ENCODE measurements at regions not wholly inside any gene's neighbourhood (a gene's known extent, or its start where the extent isn't known, plus 50 kb on each side); places are given as distances from the start of the nearest gene placed in this dataset.
"Not testable (repeated sequence)": the region's sequence is repeated elsewhere in the genome, so short reads cannot be mapped to it uniquely, and the experiment has no call there.

DNA sequence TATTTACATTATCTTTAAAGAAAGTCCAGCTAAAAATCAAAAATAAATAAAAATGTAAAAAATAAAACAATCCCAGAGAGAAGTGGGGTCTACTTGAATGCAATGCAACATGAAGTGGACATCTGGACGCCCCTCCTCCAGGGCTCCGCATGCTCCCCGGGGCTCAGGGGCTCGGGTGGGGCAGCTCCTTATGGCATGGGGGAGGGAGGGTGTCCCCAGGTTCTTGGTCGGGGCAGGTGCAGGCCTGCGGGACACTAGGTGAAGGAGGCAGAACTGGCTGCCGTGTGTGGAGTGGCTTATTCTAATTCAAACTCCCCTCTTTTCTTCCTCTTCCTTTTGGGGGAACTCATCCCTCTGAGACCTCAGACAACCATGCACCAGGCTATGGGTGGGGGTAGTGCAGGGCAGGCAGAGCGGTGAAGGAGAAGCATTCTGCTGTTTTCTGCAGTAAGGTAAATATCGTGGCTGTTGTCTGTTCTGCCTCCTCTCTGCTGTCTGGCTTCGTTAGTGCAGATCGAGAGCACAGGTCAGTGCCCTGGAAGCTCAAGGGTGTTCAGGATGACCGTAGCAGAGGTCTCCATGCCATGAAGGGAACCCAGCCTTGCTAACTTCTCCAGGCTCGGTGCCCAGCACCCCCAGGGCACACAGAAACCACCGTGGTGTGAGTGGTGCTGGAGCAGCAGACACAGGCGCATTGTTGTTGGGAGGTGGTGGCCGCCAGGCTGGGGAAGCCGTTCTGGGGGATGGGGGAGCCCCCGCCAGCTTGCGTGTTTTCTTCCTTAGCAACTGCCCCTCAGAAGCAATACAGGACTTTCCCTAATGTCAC is 82.6 kb downstream of the TTLL2 start:
- DNase-seq: no peak

DNA sequence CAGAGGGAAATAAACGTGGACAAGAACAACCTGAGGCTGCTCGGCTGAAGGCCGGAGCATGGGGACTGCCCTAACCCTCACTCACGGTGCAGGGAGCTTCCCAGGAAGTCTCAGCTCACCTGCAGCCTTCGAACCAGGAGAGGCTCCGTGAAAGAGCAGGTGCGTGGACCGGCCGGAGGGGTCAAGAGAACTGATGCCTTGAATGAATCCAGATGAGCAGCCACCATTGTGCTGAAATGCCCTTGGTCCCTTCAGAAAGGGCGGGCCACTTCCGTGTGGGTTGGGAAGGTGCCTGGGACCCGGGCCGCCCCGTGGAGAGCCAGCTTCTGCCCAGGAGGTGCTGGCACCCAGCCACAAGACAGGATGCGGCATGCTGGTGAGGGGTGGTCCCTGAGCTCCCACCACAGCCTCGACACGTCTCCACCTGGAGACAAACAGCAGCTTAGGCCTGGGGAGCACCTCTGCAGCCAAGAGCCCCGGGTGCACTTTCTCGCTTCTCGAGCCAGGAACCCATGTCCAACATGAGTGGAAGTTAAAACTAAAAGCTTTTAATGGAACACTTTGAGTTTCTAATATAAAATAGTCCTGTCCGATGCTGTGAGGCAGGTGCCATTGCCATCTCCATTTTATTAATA is 83.5 kb downstream of the TTLL2 start:
- no peak for DNase-seq

DNA sequence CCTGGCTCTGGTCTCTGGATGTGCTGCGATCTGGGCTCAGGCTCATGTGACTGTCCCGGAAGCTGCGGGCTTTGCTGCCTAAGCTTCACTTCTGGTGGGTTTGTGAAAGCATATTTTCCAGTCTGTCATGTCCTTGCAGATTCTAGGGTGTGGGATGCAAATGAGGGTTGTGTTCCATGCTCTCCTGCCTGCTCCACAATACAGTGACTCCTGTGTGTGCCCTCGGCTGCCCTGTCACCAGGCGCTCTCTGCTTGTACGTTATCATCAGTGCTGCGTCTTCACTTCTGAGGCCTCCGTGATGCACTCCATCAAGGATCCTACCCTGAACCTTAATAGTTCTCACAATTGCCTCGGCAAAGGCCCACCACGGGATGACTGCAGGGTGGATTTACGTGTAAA is 84.2 kb downstream of the TTLL2 start:
- no peak for DNase-seq

DNA sequence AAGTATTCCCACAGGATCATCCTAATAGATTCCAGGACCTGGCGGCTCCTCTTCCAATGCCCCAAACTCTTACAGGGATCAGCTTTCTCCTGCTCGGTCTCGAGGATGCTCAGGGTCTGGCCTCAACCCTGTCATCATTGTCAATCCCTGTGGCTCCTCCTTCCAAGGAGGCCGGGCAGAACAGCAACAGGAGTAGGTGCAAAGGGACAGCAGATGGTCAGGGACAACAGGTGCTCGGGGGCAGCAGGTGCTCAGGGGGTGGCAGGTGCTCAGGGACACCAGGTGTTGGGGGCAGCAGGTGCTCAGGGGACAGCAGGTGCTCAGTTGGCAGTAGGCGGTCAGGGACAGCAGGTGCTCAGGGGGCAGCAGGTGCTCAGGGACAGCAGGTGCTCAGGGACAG is 84.8 kb downstream of the TTLL2 start:
- DNase-seq: no peak

DNA sequence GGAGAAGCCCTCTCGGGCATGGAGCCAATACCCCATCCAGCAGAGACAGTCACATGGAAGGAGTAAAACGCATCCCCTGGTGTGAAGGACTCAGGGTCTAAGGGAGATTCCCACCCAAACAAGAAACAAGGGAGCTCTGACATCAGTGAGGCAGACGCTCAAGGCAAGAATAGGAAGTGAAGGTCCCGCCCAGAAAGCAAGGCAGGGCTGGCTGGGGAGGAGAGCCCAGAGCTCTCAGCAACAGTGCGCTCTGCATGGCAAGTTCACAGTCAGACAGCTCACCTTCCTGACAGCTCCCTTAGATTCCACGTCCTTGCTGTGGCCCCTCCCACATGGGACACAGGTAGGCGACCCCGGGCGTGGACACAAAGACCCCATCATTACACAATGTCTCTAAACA is 85.6 kb downstream of the TTLL2 start:
- DNase-seq: no peak

DNA sequence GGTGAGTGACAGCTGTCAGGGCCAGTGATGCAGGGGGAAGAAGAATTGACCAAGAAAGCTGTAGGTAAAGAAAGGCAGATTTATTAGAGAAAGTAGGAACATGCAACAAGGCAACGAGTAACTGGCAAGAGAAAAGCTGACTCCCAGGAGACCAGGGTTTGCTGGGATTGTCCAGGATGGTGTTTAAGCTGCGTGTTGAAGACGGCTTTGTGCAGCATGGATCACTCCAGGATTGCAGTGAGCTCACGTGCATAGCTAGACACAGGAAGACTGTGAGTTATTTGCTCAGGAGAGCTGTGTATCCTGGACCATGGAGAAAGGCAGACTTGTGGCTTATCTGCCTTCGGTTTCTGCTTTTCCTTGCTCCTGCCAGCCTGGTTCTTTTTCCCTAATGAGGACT is 87.6 kb downstream of the TTLL2 start:
- no peak for DNase-seq

DNA sequence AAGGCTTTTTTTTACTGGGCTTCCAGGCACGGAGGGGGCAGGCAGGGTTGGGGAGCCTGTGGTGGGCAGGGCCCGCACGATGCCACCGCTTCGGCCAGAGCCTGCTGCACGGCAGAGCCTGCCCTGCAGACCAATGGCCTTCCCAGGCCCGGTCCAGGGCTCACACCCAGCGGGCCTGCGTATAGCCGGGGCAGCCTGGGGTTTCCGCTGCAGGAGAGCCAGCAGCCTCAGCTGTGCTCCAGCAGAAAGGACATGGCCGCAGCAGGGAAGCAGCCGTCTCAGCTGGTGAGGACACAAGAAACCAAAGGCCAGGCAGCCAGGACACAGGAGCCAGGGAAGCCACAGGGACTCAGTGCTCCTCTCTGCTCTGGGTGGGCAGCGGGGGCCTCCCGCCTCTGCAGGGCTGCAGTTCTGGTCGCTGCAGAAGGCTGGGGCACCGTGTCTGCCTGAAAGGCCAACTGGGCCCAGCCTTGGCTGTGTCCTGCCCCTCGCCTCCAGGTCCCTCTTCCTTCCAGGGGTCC is 90.6 kb downstream of the TTLL2 start:
- no peak for DNase-seq

DNA sequence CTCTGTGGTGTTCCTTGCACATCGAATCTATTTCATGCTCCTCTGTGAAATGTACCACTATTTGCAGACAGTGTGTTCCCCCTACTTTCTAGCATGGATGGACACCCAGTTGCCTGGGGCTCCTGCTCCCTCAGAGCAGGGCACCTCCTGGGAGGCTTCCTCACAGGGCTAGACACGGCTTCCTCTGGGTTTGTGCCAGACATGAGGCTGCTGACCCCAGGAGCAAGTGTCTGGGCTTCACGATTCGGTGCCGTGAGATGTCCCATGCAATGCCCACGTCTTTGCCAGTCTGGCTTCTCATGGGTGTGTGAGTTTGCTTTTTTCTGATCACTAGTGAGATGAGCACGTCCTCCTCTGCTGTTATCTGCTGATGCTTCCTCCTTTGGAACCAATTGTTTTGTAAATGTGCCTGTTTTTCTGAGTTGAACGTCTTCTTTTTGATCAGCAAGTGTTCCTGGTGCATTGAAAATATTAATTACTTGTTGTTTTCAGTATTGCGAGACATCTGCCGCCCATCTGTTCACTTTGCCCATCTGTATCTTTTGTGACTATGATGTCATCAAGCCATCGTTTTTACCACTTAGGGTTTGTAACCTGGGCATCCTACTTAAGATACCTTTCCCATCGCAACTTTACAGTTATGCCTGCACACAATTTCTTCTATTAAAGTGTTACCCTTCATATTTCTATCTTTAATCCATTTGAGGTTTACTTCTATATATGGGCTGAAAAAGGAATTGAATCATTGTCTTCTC is 92.0 kb downstream of the TTLL2 start:
- no peak for DNase-seq

DNA sequence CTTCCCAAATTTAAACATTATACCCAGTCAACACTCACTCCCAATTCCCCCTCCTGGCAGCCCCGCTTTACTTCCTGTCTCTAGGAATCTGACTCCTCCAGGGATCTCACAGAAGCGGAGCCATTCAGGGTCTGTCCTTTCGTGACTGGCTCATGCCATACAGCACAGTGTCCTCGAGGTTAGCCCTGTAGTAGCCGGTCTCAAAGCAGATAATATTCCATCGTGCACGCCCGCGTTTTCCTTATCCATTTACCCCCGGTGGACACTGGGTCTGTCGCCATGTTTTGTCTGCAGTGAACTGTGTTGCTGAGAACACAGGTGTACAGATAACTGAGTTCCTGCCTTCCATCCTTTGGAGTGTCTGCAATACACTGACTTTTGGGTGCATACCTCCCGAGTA is 95.3 kb downstream of the TTLL2 start:
- DNase-seq: no peak

DNA sequence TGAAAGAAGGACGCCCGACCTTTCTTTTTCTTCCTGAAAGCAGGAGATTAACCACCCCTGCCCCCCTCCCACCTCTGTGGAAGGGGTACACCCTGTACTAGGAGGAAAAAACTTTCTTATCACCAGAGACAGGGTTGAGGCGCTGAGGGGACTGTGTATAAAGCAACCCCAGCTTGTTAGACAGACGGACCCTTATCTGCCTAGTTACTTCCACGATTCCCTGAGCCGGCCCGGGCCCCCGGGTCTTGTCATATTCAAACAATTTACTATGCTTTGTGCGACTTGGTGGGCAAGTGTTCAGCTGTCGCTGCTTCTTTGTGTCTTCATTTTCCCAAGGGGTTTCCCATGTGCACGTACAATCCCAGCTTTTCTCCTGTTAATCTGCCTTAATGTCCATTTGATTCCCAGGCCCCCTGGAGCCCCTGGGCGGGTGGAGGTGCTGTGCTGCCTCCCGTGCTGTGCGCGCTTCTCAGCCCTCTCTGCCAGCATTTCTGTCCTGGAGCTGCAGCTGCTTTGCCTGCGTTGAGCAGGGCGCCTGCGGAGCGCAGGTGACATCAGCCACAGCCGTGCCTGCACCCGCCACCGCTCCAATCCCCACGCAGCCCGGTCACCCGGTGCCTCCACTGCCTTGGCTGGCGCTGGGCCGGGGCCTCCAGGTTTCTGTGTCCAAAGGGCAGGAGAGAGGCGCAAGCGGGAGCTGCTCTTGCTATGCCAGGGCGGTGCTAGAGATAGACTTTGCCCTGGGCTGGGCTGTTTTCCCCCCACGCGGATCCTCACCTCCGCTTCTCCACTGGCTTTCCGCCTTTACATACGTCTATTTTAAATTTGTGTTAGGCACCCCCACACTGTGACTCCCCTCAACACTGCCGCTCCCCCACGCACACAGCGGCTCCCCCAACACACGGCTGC is 96.2 kb downstream of the TTLL2 start:
- no peak for DNase-seq

DNA sequence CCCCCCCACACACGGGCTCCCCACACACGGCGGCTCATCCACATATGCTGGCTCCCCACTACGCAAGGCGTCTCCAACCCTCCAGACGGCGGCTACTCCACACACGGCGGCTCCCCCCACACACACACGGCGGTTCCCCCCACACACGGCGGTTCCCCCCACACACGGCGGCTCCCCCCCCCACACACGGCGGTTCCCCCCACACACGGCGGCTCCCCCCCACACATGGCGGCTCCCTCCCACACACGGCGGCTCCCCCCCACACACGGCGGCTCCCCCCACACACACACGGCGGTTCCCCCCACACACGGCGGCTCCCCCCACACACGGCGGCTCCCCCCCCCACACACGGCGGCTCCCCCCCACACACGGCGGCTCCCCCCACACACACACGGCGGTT is 97.1 kb downstream of the TTLL2 start:
- not testable (repeated sequence) for DNase-seq

DNA sequence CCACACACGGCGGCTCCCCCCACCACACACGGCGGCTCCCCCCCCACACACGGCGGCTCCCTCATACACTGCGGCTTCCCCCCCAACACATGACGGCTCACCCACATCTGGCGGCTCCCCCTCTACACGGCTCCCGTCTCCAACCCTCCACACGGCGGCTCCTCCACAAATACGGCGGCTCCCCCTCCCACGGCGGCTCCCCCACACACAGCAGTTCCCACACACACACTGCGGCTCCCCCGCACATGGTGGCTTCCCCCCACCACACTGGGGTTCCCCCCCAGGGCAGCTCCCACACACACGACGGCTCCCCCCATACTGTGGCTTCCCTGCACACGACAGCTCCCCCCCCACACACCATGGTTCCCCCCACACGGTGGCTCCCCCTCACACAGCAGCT is 98.0 kb downstream of the TTLL2 start:
- no peak for DNase-seq

DNA sequence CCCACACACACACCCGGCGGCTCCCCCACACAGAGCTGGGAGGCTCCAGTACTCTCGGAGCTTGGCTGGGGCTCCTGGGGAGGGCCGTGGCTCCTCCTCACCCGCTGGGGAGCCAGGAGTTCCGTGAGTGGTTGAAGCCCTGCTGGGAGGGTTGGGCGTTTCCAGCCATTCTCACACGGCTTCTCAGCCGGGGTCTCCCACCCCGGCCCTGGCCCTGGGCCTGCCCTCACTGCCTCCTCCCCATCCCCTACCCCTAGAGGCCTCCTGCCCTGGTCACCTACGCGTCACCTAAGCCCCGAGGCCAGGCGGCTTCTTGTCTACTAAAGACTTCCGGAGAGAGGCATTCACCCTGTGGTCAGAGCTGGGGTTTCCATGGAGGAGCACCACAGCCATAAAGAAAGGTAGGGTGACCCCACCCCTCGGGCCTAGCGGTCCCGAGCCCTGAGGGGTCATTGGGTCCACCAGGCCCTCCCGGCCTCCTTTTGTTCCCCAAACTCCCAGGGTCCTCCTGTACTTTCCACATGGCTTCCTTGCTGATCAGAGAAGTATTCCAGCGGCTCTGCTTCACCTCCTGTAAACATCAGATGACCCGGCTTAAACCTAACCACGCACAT is 99.3 kb downstream of the TTLL2 start:
- no peak for DNase-seq

DNA sequence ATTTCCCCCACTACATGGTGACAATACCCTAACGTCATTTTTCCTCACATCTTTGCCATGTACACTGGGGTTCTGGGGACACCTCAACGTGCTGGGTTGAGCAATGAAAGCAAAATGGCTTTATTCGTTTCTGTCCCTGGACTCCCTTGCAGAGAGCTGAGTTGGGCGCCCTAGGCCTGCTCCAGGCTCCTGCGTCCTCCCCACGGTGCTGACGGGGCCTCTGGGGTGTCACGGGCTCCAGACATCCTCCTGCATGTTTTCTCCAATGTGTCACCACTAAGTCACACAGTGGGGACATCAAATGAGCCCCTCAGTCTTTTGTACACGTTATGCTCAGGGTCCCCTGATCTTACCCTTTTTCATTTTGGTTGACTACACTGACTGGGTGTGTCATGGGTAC is 99.8 kb downstream of the TTLL2 start:
- DNase-seq: no peak

DNA sequence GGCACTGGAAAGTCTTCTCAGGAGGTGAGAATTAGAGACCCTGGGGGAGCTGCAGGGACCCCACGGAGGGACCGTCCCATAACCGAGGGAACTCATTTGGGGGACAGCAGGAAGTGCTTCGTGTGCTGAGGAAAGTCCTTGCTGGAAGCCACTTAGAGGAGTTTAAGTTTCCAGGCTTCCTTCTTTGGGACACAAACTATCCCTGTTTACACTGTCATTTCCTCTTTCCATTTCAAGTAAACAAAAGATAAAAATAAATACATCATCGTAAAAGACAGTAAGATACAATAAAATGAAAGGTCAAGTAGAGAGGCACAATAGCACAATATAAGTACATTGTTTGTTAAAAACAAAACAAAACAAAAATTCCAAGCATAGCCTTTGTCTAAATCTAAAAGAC is 101.2 kb downstream of the TTLL2 start:
- DNase-seq: no peak

DNA sequence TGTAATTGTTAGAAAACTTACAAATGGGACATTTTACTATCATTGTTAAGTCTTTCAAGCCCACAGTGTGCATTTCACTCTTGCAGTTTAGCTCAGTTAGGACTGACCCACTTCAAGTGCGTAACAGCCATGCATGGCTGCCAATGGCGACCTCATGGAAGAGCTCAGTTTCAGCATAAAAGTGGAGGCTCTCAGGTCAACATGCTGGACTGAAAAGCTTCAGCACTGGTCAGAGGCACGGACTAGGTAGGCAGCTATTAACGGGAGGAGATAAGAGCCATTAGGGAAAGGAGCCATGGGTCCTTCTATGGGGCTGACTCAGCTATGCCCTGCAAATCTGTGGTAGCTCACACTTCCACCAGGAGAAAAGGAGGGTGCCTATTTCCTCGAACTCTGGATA is 101.8 kb downstream of the TTLL2 start:
- no peak for DNase-seq

DNA sequence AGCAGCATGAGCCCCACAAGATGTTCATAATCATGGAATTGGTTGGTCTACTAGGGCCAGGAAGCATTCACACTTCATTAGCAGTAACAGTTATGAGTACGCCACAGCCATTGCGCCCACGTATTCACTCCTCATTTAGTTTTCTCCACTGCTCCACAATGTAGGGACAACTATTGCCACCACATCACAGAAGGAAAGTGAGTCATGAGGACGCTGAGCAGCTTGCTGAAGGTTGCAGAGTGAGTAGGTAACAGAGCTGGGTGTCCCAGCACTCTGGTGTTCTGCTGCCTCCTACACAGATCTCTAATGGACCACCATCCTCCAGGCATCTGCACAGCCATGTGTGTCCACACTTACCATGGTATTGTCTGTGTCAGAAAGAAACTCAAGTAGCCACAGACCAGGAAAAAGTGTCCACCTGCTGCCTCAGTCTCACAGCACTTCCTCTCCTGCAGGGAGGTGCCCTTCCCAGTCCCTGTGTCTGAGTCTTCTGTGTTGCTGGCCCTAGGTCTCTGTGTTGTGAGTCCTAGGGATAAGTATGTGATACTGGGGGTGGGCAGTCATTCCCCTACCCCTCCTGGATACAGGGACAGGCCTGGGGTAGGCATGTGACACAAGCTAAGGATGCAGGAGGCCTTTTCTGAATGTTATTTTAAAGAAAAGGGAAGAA is 103.9 kb downstream of the TTLL2 start:
- peak in 17 of 56 donors; percentile 7 to 62 (median 32) for DNase-seq

DNA sequence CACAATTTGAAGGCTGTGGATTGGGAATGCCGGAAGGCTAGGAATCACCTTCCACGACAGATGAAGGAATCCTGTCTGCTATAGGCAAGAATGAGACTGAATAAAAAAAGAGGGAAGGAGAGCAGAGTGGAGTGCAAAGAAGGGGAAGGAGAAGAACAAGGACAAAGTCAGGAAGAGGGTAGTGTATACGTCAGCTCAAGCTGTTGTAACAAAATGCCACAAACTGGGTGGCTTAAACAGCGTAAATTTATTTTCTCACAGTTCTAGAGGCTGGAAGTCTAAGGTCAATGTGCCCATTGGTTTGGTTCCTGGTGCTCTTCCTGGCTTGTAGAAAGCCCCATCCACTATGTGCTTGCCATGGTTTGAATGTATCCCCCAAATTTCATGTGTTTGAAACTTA is 104.5 kb downstream of the TTLL2 start:
- DNase-seq: no peak

DNA sequence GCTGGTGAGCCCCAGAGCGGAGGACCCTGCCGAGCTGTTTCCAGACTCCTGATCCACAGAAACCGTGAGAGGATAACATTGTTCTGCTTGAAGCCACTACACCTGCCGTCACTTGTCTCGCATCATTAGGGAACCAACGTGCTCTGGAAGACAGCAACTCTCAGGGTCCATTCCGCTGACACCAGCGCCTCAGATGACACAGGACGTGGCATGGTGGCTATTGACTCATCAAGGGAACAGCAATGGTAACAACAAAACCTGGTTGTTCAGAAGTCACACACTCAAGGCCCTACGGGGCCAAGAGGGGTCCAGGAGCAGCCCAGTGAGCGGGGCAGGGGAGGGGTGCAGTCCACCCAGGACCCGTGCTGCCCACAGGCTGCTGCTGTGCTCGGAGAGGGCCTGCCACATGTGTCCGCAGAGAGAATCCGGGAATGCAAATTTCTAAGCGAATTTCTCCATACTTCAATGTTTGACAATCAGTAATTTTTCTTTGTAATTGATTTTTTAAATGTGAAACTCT is 110.4 kb downstream of the TTLL2 start:
- DNase-seq: no peak

All from amygdala (tissue), 56 donors.